Keratinocyte (primary cell): ENCODE measurements at regions not wholly inside any gene's neighbourhood (a gene's known extent, or its start where the extent isn't known, plus 50 kb on each side); places are given as distances from the start of the nearest gene placed in this dataset.
"Not testable (repeated sequence)": the region's sequence is repeated elsewhere in the genome, so short reads cannot be mapped to it uniquely, and the experiment has no call there.

Source experiments
- DNase-seq: peaks from one replicate; pipeline ENCODE4 v3.0.0-alpha.2; 2011; ENCODE audit warnings: low read depth, missing footprints, low spot score
- FAIRE-seq: peaks from 2 replicates; lab custom pipeline; 2011; peaks lifted over from hg19 to GRCh38; lab: Jason Lieb, UNC
- H2AFZ ChIP-seq: 2 replicates; pipeline ENCODE4 v1.6.0; 2012; ENCODE audit warnings: low read length, control low read depth, inconsistent platforms; ENCODE audit not compliant: control insufficient read depth
- H3K27ac ChIP-seq: 2 replicates; pipeline ENCODE4 v1.5.1; 2011; ENCODE audit warnings: low read length; ENCODE audit not compliant: control insufficient read depth, insufficient read depth
- H3K27me3 ChIP-seq: 3 replicates; pipeline ENCODE4 v1.6.0; 2011; ENCODE audit warnings: low read length; ENCODE audit not compliant: control insufficient read depth, insufficient read depth; ENCODE audit errors: extremely low read depth
- H3K36me3 ChIP-seq, 2 experiments: 2 replicates in 1 of 2; 3 replicates in 1 of 2; pipeline ENCODE4 v1.5.1; 2011; ENCODE audit warnings: low read length in 2 of 2, mild to moderate bottlenecking in 1 of 2; ENCODE audit not compliant: control insufficient read depth in 2 of 2, insufficient read depth in 2 of 2; ENCODE audit errors: extremely low read depth in 1 of 2
- H3K4me1 ChIP-seq: 3 replicates; pipeline ENCODE4 v1.5.1; 2011; ENCODE audit warnings: low read length; ENCODE audit not compliant: control insufficient read depth, insufficient read depth; ENCODE audit errors: extremely low read depth
- H3K4me2 ChIP-seq: 3 replicates; pipeline ENCODE4 v1.6.0; 2011; ENCODE audit warnings: low read depth, low read length; ENCODE audit not compliant: control insufficient read depth, insufficient read depth; ENCODE audit errors: extremely low read depth
- H3K4me3 ChIP-seq, 3 experiments: fragments of 200-600 bp in 1 of 3; sonication (generic) in 1 of 3; 2 replicates in 2 of 3; 3 replicates in 1 of 3; pipeline ENCODE4 v1.5.1; 2011 to 2016; ENCODE audit warnings: low read length in 3 of 3, mild to moderate bottlenecking in 3 of 3, control low read depth in 2 of 3, inconsistent platforms in 1 of 3, low read depth in 1 of 3, mixed read lengths in 1 of 3, mixed run types in 1 of 3, moderate library complexity in 1 of 3; ENCODE audit not compliant: control insufficient read depth in 2 of 3, insufficient read depth in 2 of 3; ENCODE audit errors: extremely low read depth in 1 of 3
- H3K79me2 ChIP-seq: 2 replicates; pipeline ENCODE4 v1.6.0; 2012; ENCODE audit warnings: low read length; ENCODE audit not compliant: control insufficient read depth, insufficient read depth
- H3K9ac ChIP-seq: 3 replicates; pipeline ENCODE4 v1.6.0; 2011; ENCODE audit warnings: low read length; ENCODE audit not compliant: control insufficient read depth, insufficient read depth; ENCODE audit errors: extremely low read depth
- H3K9me1 ChIP-seq: 3 replicates; pipeline ENCODE4 v1.6.0; 2011; ENCODE audit warnings: low read length; ENCODE audit not compliant: control insufficient read depth, insufficient read depth; ENCODE audit errors: extremely low read depth
- H3K9me3 ChIP-seq: 2 replicates; pipeline ENCODE4 v1.5.1; 2012; ENCODE audit warnings: low read depth, low read length; ENCODE audit not compliant: control insufficient read depth
- H4K20me1 ChIP-seq: 3 replicates; pipeline ENCODE4 v1.6.0; 2011; ENCODE audit warnings: low read length; ENCODE audit not compliant: control insufficient read depth, insufficient read depth; ENCODE audit errors: extremely low read depth
- dilution Hi-C: fragments of 300-500 bp; cut with MboI; formaldehyde crosslinking; loops from one replicate; pipeline ENCODE4 v1.7.0; 2020; ENCODE audit warnings: low sequenced_read_pairs; ENCODE audit not compliant: extremely low pct_ligation_motif_present

DNA sequence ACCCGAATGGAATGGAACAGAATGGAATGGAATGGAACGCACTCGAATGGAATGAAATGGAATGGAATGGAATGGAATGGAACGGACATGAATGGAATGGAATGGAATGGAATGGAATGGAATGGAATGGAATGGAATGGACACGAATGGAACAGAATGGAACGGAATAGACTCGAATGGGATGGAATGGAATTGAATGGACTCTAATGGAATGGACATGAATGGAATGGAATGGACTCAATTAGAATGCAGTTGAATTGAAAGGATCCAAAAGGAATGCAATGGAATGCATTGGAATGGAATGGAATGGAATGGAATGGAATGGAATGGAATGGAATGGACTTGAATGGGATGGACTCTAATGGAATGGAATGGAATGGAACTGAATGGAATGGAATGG is 102.2 kb upstream of the FBXO28 start:
- H2AFZ ChIP-seq, H3K4me3 ChIP-seq, FAIRE-seq, H3K36me3 ChIP-seq, H3K4me2 ChIP-seq, H3K9me1 ChIP-seq, H3K27me3 ChIP-seq, H4K20me1 ChIP-seq, H3K79me2 ChIP-seq, H3K9ac ChIP-seq, H3K27ac ChIP-seq, dilution Hi-C loops, DNase-seq, H3K4me1 ChIP-seq: not testable (repeated sequence)
- H3K9me3 ChIP-seq = peaks cover 28% of the 10 kb centered on the region

- DNase-seq, H4K20me1 ChIP-seq, H3K79me2 ChIP-seq, dilution Hi-C loops, H3K4me1 ChIP-seq, H3K4me3 ChIP-seq, H3K4me2 ChIP-seq, H3K27me3 ChIP-seq, H3K9me1 ChIP-seq, FAIRE-seq, H3K27ac ChIP-seq, H2AFZ ChIP-seq, H3K36me3 ChIP-seq, H3K9ac ChIP-seq: not testable (repeated sequence)
- peaks cover 28% of the 10 kb centered on the region for H3K9me3 ChIP-seq
Measured at GRCh38 chr1:224011153-224011552, 102.8 kb upstream of the FBXO28 start.

DNA sequence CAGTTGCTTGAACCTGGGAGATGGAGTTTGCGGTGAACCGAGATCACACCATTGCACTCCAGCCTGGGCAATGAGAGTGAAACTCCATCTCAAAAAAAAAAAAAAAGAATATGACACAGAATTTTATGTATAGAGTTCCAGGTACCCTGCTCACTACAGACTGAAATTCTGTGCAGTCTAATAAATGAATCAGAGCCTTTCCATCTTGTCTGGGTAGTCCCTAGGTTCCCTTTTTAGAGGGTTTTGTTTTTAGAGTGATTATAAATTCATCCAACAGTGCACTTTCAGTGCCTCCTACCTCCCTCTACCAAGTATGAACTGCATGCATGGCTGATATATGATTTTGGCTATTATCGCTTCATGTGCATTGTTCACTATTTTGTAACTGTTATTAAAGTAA is 107.9 kb upstream of the FBXO28 start:
- H2AFZ ChIP-seq, H3K27me3 ChIP-seq, H3K9me3 ChIP-seq, H3K9ac ChIP-seq, H4K20me1 ChIP-seq, dilution Hi-C loops, FAIRE-seq, H3K4me3 ChIP-seq, H3K4me1 ChIP-seq, DNase-seq, H3K9me1 ChIP-seq, H3K79me2 ChIP-seq, H3K27ac ChIP-seq, H3K36me3 ChIP-seq, H3K4me2 ChIP-seq: not testable (repeated sequence)

DNA sequence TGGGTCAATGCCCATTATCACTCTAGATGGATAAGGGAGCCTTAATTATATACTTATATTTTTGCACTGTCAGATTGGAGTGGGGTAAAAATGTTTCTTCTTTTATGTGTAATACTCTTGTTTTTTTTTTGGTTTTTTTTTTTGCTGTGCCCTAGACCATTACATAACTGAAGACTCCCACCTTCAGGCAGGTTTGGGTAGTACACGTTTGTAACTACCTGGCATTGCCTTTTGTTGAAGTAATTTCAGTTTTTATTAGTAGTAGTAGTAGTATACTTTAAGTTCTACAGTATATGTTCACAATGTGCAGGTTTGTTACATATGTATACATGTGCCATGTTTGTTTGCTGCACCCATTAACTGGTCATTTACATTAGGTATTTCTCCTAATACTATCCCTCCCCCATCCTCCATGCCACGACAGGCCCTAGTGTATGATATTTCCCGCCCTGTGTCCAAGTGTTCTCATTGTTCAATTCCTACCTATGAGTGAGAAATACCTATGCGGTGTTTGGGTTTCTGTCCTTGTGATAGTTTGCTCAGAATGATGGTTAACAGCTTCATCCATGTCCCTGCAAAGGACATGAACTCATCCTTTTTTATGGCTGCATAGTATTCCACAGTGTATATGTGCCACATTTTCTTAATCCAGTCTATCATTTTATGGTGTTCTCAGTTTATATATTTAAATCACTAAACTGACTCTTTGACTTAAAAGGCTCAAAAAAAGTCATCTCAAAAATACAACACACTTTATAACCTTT is 109.2 kb upstream of the FBXO28 start:
- H3K9ac ChIP-seq, H3K4me1 ChIP-seq, H2AFZ ChIP-seq, H3K36me3 ChIP-seq, H3K27me3 ChIP-seq, H4K20me1 ChIP-seq, FAIRE-seq, H3K4me2 ChIP-seq, dilution Hi-C loops, H3K9me3 ChIP-seq, H3K79me2 ChIP-seq, H3K9me1 ChIP-seq, DNase-seq, H3K27ac ChIP-seq, H3K4me3 ChIP-seq: not testable (repeated sequence)

GRCh38 chr1:224003896-224004295 is 110.0 kb upstream of the FBXO28 start:
- dilution Hi-C loops, FAIRE-seq, H3K9me3 ChIP-seq: not testable (repeated sequence)

More at GRCh38 chr1:224003896-224004295, 110.0 kb upstream of the FBXO28 start:
- not testable (repeated sequence) for H4K20me1 ChIP-seq, H3K4me1 ChIP-seq, H3K9ac ChIP-seq, H3K36me3 ChIP-seq, H2AFZ ChIP-seq, DNase-seq, H3K9me1 ChIP-seq, H3K4me2 ChIP-seq, H3K79me2 ChIP-seq, H3K4me3 ChIP-seq, H3K27ac ChIP-seq, H3K27me3 ChIP-seq
